ENCODE measurements at regions not wholly inside any gene's neighbourhood (a gene's known extent, or its start where the extent isn't known, plus 50 kb on each side); places are given as distances from the start of the nearest gene placed in this dataset.

DNA sequence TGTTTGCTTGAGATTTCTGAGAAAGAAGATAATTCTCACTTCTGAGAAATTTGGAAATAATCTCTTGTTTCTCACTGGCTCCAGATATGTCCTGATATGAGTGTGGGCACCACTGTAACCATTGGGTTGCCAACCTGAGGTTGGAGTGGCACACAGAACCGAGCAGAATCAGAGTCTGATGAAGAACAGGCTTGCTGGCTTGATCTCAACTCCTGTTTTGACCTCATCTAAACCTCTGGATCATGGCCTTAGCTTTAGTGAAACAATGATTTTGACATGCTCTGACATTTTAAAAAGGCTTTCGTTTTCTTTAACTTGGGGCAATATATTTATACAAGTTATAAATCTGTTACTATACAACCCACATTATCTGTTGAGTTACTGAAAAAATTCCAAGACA lies 548.0 kb downstream of the IRS1 start:
- no peak overlapping the region for H3K4me3 Mint-ChIP-seq
- DNase-seq (no peak), ATAC-seq (no peak)
- H3K9me3 Mint-ChIP-seq, result no peaks in the 10 kb centered on the region
- H3K4me1 Mint-ChIP-seq (ENCODE audit: low read depth), result no peaks in the 10 kb centered on the region
- H3K36me3 Mint-ChIP-seq (ENCODE audit: insufficient read depth), result no peaks in the 10 kb centered on the region
- peaks cover 17% of the 10 kb centered on the region for H3K27me3 Mint-ChIP-seq (ENCODE audit: low read depth)

DNA sequence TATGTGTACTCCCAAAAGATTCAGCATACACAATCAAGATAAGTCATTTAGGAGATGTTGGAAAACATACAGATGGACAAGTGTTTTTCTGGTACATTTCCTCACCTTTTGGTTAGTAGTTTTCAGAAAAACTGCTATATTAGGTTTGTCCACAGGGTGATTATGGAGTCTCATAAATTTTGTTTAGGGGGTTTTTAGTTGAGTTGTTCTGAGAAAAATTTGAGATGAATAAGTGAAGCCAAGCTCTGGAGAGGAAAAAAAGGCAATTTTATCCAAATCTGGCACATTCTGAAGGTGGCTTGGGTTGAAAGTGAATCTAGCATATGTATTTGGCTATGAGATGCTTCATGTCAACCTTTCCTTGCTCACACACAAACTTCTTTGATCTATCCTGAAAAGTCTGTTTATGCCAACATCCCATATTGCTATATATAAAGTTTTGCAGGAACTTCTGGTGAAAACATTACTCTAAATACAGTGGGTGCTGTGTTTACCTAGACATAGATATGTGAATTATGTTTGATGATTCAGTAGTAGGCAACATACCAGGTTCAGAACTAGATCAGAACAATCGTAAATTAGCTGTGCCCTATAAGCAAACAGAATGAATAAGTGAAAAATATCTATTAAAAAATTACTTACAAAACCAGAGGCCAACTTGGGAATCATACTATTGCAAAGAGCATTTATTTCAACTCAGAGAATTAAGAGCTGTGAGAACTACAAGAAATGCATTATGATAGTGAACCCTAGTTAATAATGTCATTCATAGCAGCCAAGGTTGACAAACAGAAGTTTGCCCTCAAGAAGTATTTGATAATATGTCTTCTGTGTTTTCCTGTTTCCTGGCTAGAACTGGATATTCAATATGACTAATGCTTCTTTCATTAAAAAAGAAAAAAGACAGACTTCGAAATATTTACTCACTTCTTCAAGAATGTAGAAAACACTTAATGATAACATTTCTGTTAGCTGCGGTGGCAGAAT lies 552.0 kb downstream of the IRS1 start:
- H3K27me3 Mint-ChIP-seq (ENCODE audit: low read depth), result peaks cover 5% of the 10 kb centered on the region

DNA sequence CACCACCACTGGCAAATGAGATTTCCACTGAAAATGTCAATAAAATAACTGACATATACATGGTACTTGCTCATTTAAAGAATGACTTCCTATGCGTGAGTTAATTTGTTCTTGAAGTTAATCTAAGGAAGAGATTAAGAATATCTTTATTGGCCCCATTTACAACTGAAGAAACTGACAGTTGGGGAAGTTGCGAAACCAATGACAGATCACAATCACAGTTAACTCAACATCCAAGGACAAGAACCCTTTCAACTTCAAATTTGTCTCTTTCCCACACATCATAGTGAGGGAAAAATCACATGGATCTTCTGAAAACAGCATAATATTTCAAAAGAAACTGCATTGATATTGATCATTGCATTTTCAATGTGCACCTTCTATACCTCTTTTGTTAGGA lies 565.4 kb downstream of the IRS1 start:
- DNase-seq, result no peak
- Mint-ChIP-seq H3K27me3 (ENCODE audit: low read depth) (peaks cover 2% of the 10 kb centered on the region), H3K9me3 (no peaks in the 10 kb centered on the region), H3K4me3 (no peak overlapping the region), H3K4me1 (ENCODE audit: low read depth) (no peaks in the 10 kb centered on the region), H3K36me3 (ENCODE audit: insufficient read depth) (no peaks in the 10 kb centered on the region)
- ATAC-seq, result no peak

More for the DNA sequence above, 552.0 kb downstream of the IRS1 start:
- Mint-ChIP-seq H3K9me3 (peaks cover 7% of the 10 kb centered on the region), H3K4me1 (ENCODE audit: low read depth) (no peaks in the 10 kb centered on the region), H3K4me3 (no peak overlapping the region), H3K36me3 (ENCODE audit: insufficient read depth) (no peaks in the 10 kb centered on the region)
- ATAC-seq (no peak), DNase-seq (no peak)

DNA sequence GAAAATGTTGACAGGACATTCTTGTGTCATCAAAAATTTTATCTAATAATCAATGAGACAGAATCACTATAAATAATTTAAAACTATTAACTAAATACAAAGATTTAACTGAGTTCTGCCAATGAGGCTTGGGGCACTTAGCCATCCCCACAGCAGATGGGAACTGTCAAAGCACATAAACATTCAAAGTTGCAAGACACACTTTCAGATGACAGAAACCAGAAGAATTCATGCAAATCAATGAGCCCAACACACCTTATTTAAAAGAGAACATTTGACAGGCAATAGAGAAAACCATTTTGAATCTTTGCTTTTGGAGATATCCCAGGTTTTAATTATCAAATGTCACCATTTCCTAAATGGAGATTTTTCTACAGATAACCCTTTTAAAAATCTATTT lies 566.2 kb downstream of the IRS1 start:
- no peak for ATAC-seq
- Mint-ChIP-seq H3K4me3 (no peak overlapping the region), H3K9me3 (no peaks in the 10 kb centered on the region), H3K4me1 (ENCODE audit: low read depth) (no peaks in the 10 kb centered on the region), H3K36me3 (ENCODE audit: insufficient read depth) (no peaks in the 10 kb centered on the region), H3K27me3 (ENCODE audit: low read depth) (peaks cover 2% of the 10 kb centered on the region)
- no peak for DNase-seq

DNA sequence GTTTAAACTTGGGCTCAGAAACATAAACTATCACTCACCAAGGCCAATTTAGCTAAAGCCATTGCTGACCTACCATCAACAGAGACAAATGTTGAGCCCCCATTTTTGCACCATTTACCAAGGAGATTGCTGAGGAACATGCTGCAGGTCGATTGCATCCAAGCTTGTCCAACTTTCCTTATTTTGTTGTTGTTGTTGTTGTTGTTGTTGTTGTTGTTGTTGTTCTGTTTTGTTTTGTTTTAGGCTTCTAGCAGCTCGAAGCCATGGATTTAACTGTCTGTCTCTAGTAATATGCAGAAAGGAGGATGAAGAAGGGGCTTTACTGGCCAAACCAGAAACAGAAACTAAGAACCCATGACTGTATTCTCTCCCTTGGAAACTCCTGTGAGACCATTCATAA lies 571.5 kb downstream of the IRS1 start:
- DNase-seq (no peak), ATAC-seq (no peak)
- no peaks in the 10 kb centered on the region for H3K4me1 Mint-ChIP-seq (ENCODE audit: low read depth)
- no peaks in the 10 kb centered on the region for H3K9me3 Mint-ChIP-seq
- H3K4me3 Mint-ChIP-seq, result no peak overlapping the region
- peaks cover 5% of the 10 kb centered on the region for H3K27me3 Mint-ChIP-seq (ENCODE audit: low read depth)
- H3K36me3 Mint-ChIP-seq (ENCODE audit: insufficient read depth), result no peaks in the 10 kb centered on the region

DNA sequence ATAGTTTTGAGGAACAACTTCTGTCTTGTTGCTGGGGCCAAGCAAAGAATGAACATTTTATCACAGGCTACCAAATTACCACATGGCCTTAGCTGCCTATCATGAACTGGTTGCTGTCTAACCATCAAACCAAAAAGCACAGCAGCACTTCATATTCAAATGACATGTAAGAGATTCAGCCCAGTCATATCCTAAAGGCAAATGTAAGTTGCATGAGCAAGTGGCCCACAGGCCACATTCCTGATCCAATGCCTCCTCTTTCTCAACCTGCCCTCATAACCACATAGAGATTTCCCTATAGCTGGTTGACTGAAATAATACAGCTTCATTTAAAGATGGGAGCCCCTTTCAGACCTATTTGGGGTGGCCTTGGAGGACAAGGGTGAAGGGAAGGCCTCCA lies 572.3 kb downstream of the IRS1 start:
- peaks cover 8% of the 10 kb centered on the region for H3K27me3 Mint-ChIP-seq (ENCODE audit: low read depth)
- no peaks in the 10 kb centered on the region for H3K4me1 Mint-ChIP-seq (ENCODE audit: low read depth)
- H3K9me3 Mint-ChIP-seq, result no peaks in the 10 kb centered on the region
- no peak for ATAC-seq
- DNase-seq, result no peak
- H3K36me3 Mint-ChIP-seq (ENCODE audit: insufficient read depth), result no peaks in the 10 kb centered on the region
- no peak overlapping the region for H3K4me3 Mint-ChIP-seq

DNA sequence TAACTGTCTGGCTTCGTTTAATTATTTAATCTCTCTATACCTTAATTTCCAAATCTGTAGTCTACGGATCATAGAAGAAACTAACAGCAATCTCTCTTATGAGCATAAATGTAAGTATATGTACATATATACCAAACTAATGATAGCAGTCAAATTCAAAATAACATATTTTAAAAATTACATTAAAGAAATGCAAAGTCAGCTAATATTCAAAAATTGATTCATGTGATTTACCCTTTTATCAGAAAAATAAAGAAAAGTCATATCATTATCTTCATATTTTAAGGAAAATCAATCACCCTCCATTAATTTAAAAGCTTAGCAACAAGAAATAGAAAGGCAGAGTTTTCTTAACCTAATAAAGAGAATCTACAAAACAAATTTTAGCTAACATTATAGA lies 575.9 kb downstream of the IRS1 start:
- Mint-ChIP-seq H3K27me3 (ENCODE audit: low read depth) (peaks cover 12% of the 10 kb centered on the region), H3K4me1 (ENCODE audit: low read depth) (no peaks in the 10 kb centered on the region)
- DNase-seq, result no peak

DNA sequence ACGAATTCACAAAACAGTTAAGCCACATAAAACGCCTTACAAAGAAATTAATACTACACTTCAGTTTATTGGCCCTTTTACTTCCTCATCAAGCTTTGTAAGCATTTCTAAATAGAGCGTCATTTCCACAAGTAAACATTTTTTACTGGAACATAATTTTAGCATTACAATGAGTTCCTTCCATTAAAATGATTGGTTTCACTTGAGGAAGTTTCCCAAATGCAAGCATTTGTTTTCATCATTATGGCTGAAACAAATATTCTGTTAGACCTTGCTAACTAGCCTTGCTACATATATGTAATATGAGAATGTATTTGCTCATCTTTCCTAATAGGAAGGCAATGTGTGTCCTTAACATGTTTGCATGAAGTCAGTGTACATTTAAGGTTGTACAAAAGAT lies 579.1 kb downstream of the IRS1 start:
- H3K4me1 Mint-ChIP-seq (ENCODE audit: low read depth), result peaks cover 2% of the 10 kb centered on the region
- no peaks in the 10 kb centered on the region for H3K9me3 Mint-ChIP-seq
- H3K4me3 Mint-ChIP-seq, result no peak overlapping the region
- H3K27me3 Mint-ChIP-seq (ENCODE audit: low read depth), result peaks cover 9% of the 10 kb centered on the region
- H3K36me3 Mint-ChIP-seq (ENCODE audit: insufficient read depth), result no peaks in the 10 kb centered on the region
- DNase-seq, result no peak
- ATAC-seq, result no peak

More for the DNA sequence above, 575.9 kb downstream of the IRS1 start:
- ATAC-seq, result no peak
- no peak overlapping the region for H3K4me3 Mint-ChIP-seq
- H3K9me3 Mint-ChIP-seq, result no peaks in the 10 kb centered on the region
- no peaks in the 10 kb centered on the region for H3K36me3 Mint-ChIP-seq (ENCODE audit: insufficient read depth)

DNA sequence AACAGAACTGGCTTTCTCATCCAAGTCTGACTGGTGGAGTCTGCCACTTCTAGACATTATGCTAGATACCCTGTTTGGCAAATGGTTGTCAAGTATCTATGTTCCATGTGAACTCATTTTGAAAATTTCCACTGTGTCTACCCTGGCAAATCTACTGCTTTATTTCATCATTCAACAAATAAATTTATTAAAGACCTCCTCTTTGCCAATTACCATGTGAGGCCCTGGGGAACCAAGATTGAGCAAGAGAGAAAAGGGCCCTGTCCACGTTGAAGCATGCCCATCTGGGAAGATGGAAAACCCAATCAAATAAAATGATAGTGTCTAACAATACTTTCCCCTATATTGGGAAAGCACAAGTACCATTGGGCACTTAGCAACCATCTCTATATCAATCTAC lies 582.4 kb downstream of the IRS1 start:
- H3K27me3 Mint-ChIP-seq (ENCODE audit: low read depth), result peaks cover 4% of the 10 kb centered on the region
- H3K9me3 Mint-ChIP-seq, result no peaks in the 10 kb centered on the region
- no peak overlapping the region for H3K4me3 Mint-ChIP-seq
- H3K4me1 Mint-ChIP-seq (ENCODE audit: low read depth), result peaks cover 2% of the 10 kb centered on the region
- no peak for ATAC-seq
- H3K36me3 Mint-ChIP-seq (ENCODE audit: insufficient read depth), result no peaks in the 10 kb centered on the region
- DNase-seq, result no peak

DNA sequence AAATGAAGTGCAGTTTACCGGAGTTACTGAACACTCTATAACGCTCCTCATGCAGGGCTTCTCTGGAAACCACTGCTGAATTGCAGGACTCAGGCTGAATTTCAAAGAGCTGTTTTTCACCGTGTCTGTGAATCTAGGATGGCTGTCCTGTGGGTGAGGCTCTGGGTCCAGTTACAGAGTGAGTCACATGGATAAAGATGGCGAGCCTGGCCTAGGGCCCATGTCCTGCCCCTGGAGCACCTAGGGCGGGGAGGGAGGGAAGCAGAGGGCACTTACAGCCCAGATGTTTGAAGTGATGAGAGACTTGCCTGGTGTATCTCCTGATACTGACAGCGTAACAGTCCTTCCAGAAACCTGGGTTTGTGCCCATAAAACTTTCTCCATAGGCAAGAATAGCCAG lies 583.0 kb downstream of the IRS1 start:
- H3K9me3 Mint-ChIP-seq, result no peaks in the 10 kb centered on the region
- H3K27me3 Mint-ChIP-seq (ENCODE audit: low read depth), result peaks cover 4% of the 10 kb centered on the region
- no peak overlapping the region for H3K4me3 Mint-ChIP-seq
- H3K4me1 Mint-ChIP-seq (ENCODE audit: low read depth), result peaks cover 2% of the 10 kb centered on the region
- no peaks in the 10 kb centered on the region for H3K36me3 Mint-ChIP-seq (ENCODE audit: insufficient read depth)
- DNase-seq (no peak), ATAC-seq (no peak)

DNA sequence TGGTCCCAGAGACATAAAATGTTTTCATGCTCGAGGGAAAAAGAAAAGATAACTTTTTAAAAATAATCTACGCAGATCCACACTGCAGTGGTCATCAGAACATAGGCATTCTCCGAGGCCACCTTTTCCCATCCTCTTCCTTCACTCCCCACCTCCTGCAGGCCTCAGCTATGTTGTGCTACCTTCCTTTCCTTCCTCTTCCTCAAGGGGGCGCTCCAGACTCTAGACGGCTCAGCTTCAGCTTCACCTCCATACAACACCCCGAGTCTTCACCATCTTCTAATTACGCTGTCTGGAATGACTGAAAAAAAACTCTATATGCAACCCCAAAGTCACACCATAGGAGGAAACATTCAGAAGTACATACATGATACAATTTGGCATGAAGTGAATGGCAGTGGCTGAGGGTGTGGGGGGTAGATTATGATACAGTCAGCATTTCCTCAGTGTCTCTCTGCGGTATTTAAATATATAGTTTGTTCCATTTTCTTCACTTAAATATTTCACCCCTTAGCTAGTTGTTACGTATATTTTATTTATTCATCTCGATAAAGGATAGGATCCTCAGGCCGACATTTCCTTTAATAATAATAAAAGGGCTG lies 583.6 kb downstream of the IRS1 start:
- DNase-seq (peak; percentile 28), ATAC-seq (peak; percentile 50 to 62)
- H3K9me3 Mint-ChIP-seq, result no peaks in the 10 kb centered on the region
- H3K4me1 Mint-ChIP-seq (ENCODE audit: low read depth), result peaks cover 2% of the 10 kb centered on the region
- H3K4me3 Mint-ChIP-seq, result no peak overlapping the region
- no peaks in the 10 kb centered on the region for H3K36me3 Mint-ChIP-seq (ENCODE audit: insufficient read depth)
- peaks cover 4% of the 10 kb centered on the region for H3K27me3 Mint-ChIP-seq (ENCODE audit: low read depth)

DNA sequence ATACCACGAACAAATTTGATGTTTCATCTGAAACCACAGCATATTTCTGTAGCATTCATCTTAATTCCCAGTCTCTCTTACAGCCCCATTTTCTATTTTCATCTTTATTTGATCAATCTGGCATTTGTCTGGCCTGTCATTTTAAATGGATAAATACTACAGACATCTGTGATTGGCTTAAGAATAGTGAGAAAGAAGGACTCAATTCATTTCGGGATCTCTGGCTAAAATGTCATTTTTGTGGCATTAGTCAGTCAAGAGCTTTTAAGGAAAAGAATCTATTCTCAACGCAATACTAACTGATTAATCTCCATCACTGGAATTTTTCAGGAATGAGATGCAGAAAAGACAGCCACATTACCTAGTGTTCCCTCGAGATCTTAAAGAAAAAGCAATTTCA lies 585.9 kb downstream of the IRS1 start:
- Mint-ChIP-seq H3K9me3 (no peaks in the 10 kb centered on the region), H3K27me3 (ENCODE audit: low read depth) (no peaks in the 10 kb centered on the region), H3K4me3 (no peak overlapping the region), H3K36me3 (ENCODE audit: insufficient read depth) (no peaks in the 10 kb centered on the region), H3K4me1 (ENCODE audit: low read depth) (peaks cover 2% of the 10 kb centered on the region)
- ATAC-seq (no peak), DNase-seq (no peak)

DNA sequence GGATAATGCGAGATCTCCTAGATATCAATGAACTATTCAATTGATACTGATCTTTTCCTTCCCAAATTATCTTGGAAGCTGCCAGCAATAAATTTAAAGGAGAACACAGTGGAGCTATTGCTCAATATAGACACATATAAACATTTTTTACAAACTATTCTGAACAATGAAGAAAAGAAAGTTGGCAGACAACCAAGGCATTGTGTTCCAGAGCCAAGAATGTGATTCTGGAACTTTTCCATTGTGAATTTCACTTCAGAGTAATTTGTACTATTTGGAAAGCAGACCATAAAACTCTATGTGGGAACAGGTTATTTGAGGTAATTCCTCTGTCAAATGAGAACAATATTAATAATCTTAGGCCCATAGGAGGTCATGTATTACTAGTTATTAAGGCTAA lies 588.2 kb downstream of the IRS1 start:
- no peaks in the 10 kb centered on the region for H3K9me3 Mint-ChIP-seq
- H3K4me1 Mint-ChIP-seq (ENCODE audit: low read depth), result peaks cover 2% of the 10 kb centered on the region
- H3K36me3 Mint-ChIP-seq (ENCODE audit: insufficient read depth), result no peaks in the 10 kb centered on the region
- no peak overlapping the region for H3K4me3 Mint-ChIP-seq
- DNase-seq (no peak), ATAC-seq (no peak)
- H3K27me3 Mint-ChIP-seq (ENCODE audit: low read depth), result peaks cover 11% of the 10 kb centered on the region

DNA sequence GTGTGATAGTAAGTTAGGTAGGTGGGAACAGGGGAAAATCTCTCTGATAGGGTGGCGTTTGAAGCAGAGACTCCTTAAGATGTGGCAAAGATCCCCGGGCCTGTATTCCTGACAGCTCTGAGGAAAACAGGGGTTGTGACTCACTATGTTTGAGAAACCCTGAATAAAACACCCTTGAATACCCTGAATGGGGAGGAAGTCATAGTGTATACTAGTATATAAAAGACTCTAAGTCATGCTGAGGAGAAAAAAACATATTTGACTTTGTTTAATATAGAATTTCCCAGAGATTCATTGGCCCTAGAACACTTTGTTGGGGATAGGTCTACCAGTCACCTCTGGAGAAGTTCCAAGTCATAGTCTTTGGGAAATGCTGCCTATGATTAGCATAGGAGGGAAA lies 590.9 kb downstream of the IRS1 start:
- H3K4me3 Mint-ChIP-seq, result no peak overlapping the region
- H3K36me3 Mint-ChIP-seq (ENCODE audit: insufficient read depth), result no peaks in the 10 kb centered on the region
- no peak for DNase-seq
- no peaks in the 10 kb centered on the region for H3K4me1 Mint-ChIP-seq (ENCODE audit: low read depth)
- H3K9me3 Mint-ChIP-seq, result no peaks in the 10 kb centered on the region
- no peak for ATAC-seq
- peaks cover 11% of the 10 kb centered on the region for H3K27me3 Mint-ChIP-seq (ENCODE audit: low read depth)

DNA sequence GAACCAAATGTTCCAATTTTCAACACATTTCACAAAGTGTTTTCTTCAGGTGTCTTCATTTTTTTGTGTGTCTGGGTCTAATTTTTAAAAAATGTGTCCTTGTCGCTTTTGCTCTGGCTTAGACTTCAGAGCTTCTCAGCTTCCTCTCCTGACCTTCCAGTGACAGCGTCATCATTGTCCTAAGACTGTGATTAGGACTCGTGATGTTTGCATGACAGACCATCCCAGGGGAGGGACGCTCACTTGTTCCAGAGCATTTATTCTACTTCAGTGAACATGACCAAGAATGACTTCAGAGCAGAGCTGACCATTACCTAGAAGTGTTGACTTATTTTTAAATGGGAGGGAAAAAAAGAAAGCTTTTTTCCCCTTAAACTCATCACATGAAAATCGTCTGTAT lies 591.9 kb downstream of the IRS1 start:
- Mint-ChIP-seq H3K27me3 (ENCODE audit: low read depth) (peaks cover 11% of the 10 kb centered on the region), H3K4me1 (ENCODE audit: low read depth) (no peaks in the 10 kb centered on the region), H3K4me3 (no peak overlapping the region), H3K36me3 (ENCODE audit: insufficient read depth) (no peaks in the 10 kb centered on the region), H3K9me3 (no peaks in the 10 kb centered on the region)
- ATAC-seq (no peak), DNase-seq (no peak)
